Smooth muscle cell (in vitro differentiated cells): ENCODE measurements at regions not wholly inside any gene's neighbourhood (a gene's known extent, or its start where the extent isn't known, plus 50 kb on each side); places are given as distances from the start of the nearest gene placed in this dataset.

Experiments used
- DNase-seq: peaks from one replicate; lab custom pipeline; 2025; ENCODE audit not compliant: unreplicated experiment; lab: John Stamatoyannopoulos, UW
- H2AFZ ChIP-seq: fragments of 200-600 bp; sonication (generic); 2 replicates; pipeline ENCODE4 v1.6.0; 2016; ENCODE audit warnings: antibody characterized with exemption, low read depth, mild to moderate bottlenecking
- H3F3A ChIP-seq: fragments of 200-600 bp; sonication (generic); 2 replicates; pipeline ENCODE4 v1.6.0; 2017; ENCODE audit warnings: antibody characterized with exemption, low read depth
- H3K27ac ChIP-seq: fragments of 200-600 bp; sonication (generic); 2 replicates; pipeline ENCODE4 v1.5.1; 2016; ENCODE audit warnings: low read depth, mild to moderate bottlenecking
- H3K27me3 ChIP-seq: fragments of 200-600 bp; sonication (generic); 2 replicates; pipeline ENCODE4 v1.6.1; 2016; ENCODE audit warnings: low read depth, mild to moderate bottlenecking
- H3K36me3 ChIP-seq: fragments of 200-600 bp; sonication (generic); 2 replicates; pipeline ENCODE4 v1.5.1; 2016; ENCODE audit warnings: low read depth
- H3K4me1 ChIP-seq: fragments of 200-600 bp; sonication (generic); 2 replicates; pipeline ENCODE4 v1.5.1; 2016; ENCODE audit warnings: low read depth
- H3K4me2 ChIP-seq: fragments of 200-600 bp; sonication (generic); 2 replicates; pipeline ENCODE4 v1.6.0; 2016; ENCODE audit warnings: mild to moderate bottlenecking
- H3K4me3 ChIP-seq: fragments of 200-600 bp; sonication (generic); 2 replicates; pipeline ENCODE4 v1.5.1; 2016; ENCODE audit warnings: mild to moderate bottlenecking
- H3K79me2 ChIP-seq: fragments of 200-600 bp; sonication (generic); 2 replicates; pipeline ENCODE4 v1.6.0; 2016; ENCODE audit warnings: low read depth, mild to moderate bottlenecking
- H3K9ac ChIP-seq: fragments of 200-600 bp; sonication (generic); 2 replicates; pipeline ENCODE4 v1.6.0; 2016; ENCODE audit warnings: low read depth
- H3K9me3 ChIP-seq: fragments of 200-600 bp; sonication (generic); replicated peaks from 2 replicates; pipeline ENCODE4 v1.5.1; 2016; ENCODE audit warnings: low read depth
- H4K20me1 ChIP-seq: fragments of 200-600 bp; sonication (generic); 2 replicates; pipeline ENCODE4 v1.6.0; 2016; ENCODE audit warnings: low read depth
- WGBS: methylation state at CpG from one replicate; pipeline ENCODE4 v1.1.7; 2016; ENCODE audit warnings: low lambda C conversion rate; 5-methylcytosine and 5-hydroxymethylcytosine counted together
- TF ChIP-seq, protein P1 (sequence below): fragments of 200-600 bp; sonication (generic); IDR thresholded peaks from 2 replicates; pipeline ENCODE4 v1.5.1; 2017; ENCODE audit warnings: borderline replicate concordance, mild to moderate bottlenecking, antibody characterized with exemption; ENCODE audit not compliant: insufficient read depth, poor library complexity, severe bottlenecking

DNA sequence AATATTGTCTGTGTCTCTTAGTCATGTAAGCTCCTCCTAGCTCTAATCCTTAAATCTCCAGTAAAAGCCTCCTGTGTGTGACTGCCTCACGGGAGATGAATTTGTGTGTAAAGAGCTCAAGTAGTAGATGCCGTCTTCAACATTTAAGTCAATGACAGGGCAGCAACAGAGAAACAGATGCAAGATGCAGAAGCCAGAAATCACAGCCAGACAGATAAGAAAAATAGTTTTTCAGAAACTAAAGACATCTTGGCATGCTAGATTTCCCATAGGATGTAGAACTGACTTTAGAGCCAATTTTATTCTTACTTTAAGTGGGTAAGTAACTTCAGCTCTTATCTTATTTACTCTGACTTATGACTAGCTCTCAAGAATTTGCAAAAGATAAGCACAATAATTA is 652.8 kb downstream of the KCNA4 start:
- peaks cover 7% of the 10 kb centered on the region for H3K27me3 ChIP-seq
- no peak overlapping the region for H2AFZ ChIP-seq
- H3K27ac ChIP-seq, result no peak overlapping the region
- H3F3A ChIP-seq, result no peaks in the 10 kb centered on the region
- no peaks in the 10 kb centered on the region for H3K9me3 ChIP-seq
- H3K36me3 ChIP-seq, result no peaks in the 10 kb centered on the region
- no peaks in the 10 kb centered on the region for H3K4me1 ChIP-seq
- no peak for DNase-seq
- H3K4me2 ChIP-seq, result no peak overlapping the region
- no peak overlapping the region for H3K4me3 ChIP-seq
- H4K20me1 ChIP-seq, result no peaks in the 10 kb centered on the region
- H3K79me2 ChIP-seq, result no peaks in the 10 kb centered on the region
- no peak overlapping the region for H3K9ac ChIP-seq
- 40% methylated on average over 2 of the region's 2 CpGs for WGBS
- TF ChIP-seq, protein P1, sequence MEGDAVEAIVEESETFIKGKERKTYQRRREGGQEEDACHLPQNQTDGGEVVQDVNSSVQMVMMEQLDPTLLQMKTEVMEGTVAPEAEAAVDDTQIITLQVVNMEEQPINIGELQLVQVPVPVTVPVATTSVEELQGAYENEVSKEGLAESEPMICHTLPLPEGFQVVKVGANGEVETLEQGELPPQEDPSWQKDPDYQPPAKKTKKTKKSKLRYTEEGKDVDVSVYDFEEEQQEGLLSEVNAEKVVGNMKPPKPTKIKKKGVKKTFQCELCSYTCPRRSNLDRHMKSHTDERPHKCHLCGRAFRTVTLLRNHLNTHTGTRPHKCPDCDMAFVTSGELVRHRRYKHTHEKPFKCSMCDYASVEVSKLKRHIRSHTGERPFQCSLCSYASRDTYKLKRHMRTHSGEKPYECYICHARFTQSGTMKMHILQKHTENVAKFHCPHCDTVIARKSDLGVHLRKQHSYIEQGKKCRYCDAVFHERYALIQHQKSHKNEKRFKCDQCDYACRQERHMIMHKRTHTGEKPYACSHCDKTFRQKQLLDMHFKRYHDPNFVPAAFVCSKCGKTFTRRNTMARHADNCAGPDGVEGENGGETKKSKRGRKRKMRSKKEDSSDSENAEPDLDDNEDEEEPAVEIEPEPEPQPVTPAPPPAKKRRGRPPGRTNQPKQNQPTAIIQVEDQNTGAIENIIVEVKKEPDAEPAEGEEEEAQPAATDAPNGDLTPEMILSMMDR, result no peak

DNA sequence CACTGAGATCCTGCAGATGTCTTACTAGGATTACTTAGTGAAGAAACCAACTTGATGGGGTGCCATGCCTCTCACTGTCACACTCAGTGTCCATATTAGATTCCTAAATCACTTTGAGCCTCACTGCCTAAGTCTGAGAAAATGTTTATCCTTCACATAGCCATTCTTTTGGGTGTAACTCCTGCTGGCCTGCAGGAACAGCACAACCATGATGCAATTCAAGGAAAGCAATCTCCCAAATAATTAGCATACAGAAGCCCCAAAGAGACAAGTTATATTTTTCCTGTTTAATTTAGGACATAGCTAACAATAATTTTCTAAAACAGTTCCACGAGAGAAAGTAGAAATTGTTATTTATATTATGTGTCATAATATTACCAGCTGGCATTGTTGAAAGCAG is 655.5 kb downstream of the KCNA4 start:
- no peak for DNase-seq
- H3K27ac ChIP-seq, result no peak overlapping the region

DNA sequence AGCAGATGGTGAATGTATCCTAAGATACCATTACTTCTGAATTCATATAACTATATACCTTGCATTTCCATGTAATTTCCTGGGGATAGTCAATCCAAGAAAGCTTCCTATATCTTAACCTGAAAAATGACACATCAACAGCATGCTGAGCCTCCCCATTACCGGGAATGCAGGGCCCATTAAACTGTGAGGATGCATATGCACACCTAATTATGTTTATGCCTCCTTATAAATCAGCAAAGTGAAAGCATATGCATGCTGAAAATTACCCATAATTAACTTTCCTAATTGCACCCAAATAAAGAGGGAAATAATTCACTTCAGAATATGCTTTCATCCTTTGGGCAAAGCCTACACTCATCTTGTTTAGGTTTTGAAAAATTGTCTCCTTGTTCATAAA is 663.0 kb downstream of the KCNA4 start:
- H3K27me3 ChIP-seq, result no peaks in the 10 kb centered on the region
- no peak for DNase-seq
- no peak overlapping the region for H3K9ac ChIP-seq
- no peaks in the 10 kb centered on the region for H3K9me3 ChIP-seq
- no peak overlapping the region for H2AFZ ChIP-seq
- no peaks in the 10 kb centered on the region for H3K79me2 ChIP-seq
- TF ChIP-seq, protein P1, result no peak
- no peaks in the 10 kb centered on the region for H3F3A ChIP-seq
- H3K36me3 ChIP-seq, result no peaks in the 10 kb centered on the region
- H3K4me3 ChIP-seq, result no peak overlapping the region
- no peaks in the 10 kb centered on the region for H3K4me1 ChIP-seq
- no peak overlapping the region for H3K4me2 ChIP-seq
- H3K27ac ChIP-seq, result no peak overlapping the region
- no peaks in the 10 kb centered on the region for H4K20me1 ChIP-seq
- WGBS, result 88% methylated on average over 1 of the region's 1 CpG

More for the DNA sequence above, 655.5 kb downstream of the KCNA4 start:
- Histone ChIP-seq H2AFZ (no peak overlapping the region), H3K79me2 (no peaks in the 10 kb centered on the region), H3K4me1 (no peaks in the 10 kb centered on the region), H3K9ac (no peak overlapping the region), H3K36me3 (no peaks in the 10 kb centered on the region), H3K9me3 (no peaks in the 10 kb centered on the region), H3F3A (no peaks in the 10 kb centered on the region), H3K4me3 (no peak overlapping the region), H4K20me1 (no peaks in the 10 kb centered on the region), H3K4me2 (no peak overlapping the region), H3K27me3 (peaks cover 7% of the 10 kb centered on the region)
- TF ChIP-seq, protein P1, result no peak
- WGBS, result 89% methylated on average over 1 of the region's 1 CpG

DNA sequence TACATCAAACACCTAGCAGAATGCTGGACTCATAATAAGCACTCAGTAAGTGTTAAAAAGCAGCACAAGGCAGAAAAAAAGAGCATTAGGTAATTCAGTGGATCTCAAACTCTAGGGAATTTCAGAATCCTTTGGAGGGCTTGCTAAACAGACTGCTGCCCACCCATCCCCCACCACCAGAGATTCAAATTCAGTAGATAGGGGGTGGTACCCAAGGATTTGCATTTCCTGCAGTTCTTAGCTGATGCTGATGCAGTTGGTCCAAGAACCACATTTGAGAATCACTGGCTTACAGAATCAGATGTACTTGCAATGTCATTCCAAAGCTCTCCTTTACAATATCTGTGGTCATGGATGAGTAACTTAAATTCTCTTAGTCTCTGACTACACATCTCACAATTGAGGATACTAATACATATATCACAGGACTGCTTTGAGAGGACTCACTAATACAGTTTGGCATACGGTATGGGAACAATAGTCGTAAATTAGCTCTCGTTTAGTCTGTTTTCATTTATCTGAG is 664.5 kb downstream of the KCNA4 start:
- TF ChIP-seq, protein P1, result no peak
- Histone ChIP-seq H3K27ac (no peak overlapping the region), H3K79me2 (no peaks in the 10 kb centered on the region), H4K20me1 (no peaks in the 10 kb centered on the region), H3K36me3 (no peaks in the 10 kb centered on the region), H3F3A (no peaks in the 10 kb centered on the region), H3K4me2 (no peak overlapping the region), H3K27me3 (no peaks in the 10 kb centered on the region), H3K4me3 (no peak overlapping the region), H2AFZ (no peak overlapping the region), H3K4me1 (no peaks in the 10 kb centered on the region), H3K9ac (no peak overlapping the region), H3K9me3 (no peaks in the 10 kb centered on the region)
- DNase-seq, result no peak
- WGBS, result 80% methylated on average over 3 of the region's 3 CpGs
